PC-9 (cell line): ENCODE measurements at regions not wholly inside any gene's neighbourhood (a gene's known extent, or its start where the extent isn't known, plus 50 kb on each side); places are given as distances from the start of the nearest gene placed in this dataset.

Experiments used
- EZH2 ChIP-seq: fragments of 200-600 bp; sonication (generic); IDR thresholded peaks from 2 replicates; pipeline ENCODE4 v1.8.0; 2017; ENCODE audit warnings: antibody characterized with exemption, low read depth
- TF ChIP-seq, protein P1 (sequence below): fragments of 200-600 bp; sonication (generic); conservative IDR thresholded peaks from 2 replicates; pipeline ENCODE4 v1.6.1; 2017; ENCODE audit warnings: mixed run types, antibody characterized with exemption, mild to moderate bottlenecking, moderate library complexity

- no peak for TF ChIP-seq EZH2
- TF ChIP-seq, protein P1, sequence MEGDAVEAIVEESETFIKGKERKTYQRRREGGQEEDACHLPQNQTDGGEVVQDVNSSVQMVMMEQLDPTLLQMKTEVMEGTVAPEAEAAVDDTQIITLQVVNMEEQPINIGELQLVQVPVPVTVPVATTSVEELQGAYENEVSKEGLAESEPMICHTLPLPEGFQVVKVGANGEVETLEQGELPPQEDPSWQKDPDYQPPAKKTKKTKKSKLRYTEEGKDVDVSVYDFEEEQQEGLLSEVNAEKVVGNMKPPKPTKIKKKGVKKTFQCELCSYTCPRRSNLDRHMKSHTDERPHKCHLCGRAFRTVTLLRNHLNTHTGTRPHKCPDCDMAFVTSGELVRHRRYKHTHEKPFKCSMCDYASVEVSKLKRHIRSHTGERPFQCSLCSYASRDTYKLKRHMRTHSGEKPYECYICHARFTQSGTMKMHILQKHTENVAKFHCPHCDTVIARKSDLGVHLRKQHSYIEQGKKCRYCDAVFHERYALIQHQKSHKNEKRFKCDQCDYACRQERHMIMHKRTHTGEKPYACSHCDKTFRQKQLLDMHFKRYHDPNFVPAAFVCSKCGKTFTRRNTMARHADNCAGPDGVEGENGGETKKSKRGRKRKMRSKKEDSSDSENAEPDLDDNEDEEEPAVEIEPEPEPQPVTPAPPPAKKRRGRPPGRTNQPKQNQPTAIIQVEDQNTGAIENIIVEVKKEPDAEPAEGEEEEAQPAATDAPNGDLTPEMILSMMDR: no peak
Observed at GRCh38 chr3:162168715-162169114, 672.1 kb downstream of the OTOL1 start.
